ENCODE measurements at regions not wholly inside any gene's neighbourhood (a gene's known extent, or its start where the extent isn't known, plus 50 kb on each side); places are given as distances from the start of the nearest gene placed in this dataset.
"Not testable (repeated sequence)": the region's sequence is repeated elsewhere in the genome, so short reads cannot be mapped to it uniquely, and the experiment has no call there.

DNA sequence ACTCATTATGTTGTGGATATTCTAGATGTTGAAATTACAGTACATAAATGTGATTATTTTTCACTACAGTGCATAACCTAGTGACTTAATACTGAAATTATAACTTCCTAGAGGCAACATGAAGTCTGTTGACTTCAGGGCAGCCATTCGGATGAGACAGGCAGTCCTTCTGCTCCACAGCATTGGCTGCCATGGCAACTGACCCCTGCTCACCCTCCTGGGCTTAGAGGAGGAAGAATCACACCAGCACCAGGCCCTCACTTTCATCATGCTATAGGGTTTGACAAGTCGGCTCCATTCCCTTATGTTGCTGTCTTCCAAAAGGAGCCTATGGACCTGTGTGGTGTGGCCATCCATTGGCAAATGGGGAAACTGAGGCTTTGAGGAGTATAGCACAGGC lies 233.5 kb upstream of the TMEM132C start:
- no peak for DNase-seq (ENCODE audit: low read depth in 2 of 2)

DNA sequence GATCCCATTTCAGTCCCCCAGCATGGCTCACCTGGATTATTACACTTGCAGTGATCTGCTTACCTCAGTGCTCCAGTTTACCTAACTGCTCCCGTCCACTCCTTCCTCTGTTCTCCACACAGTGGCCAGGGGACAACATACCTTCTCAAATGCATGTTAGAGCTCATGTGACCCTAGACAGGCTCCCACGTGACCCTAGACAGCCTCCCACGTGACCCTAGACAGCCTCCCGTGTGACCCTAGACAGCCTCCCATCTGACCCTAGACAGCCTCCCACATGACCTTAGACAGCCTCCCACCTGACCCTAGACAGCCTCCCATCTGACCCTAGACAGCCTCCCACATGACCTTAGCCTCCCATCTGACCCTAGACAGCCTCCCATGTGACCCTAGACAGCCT lies 226.0 kb upstream of the TMEM132C start:
- DNase-seq (ENCODE audit: low read depth in 2 of 2), result no peak

- not testable (repeated sequence) for DNase-seq (ENCODE audit: low read depth in 2 of 2)
These were observed 224.7 kb upstream of the TMEM132C start for GRCh38 chr12:128042283-128042682.

GRCh38 chr12:128042825-128043224 lies 224.1 kb upstream of the TMEM132C start:
- no peak for DNase-seq (ENCODE audit: low read depth in 2 of 2)

GRCh38 chr12:128043317-128043716 lies 223.7 kb upstream of the TMEM132C start:
- DNase-seq (ENCODE audit: low read depth in 2 of 2), result no peak

- no peak for DNase-seq (ENCODE audit: low read depth in 2 of 2)
These were observed 219.5 kb upstream of the TMEM132C start for GRCh38 chr12:128047266-128048060.

DNA sequence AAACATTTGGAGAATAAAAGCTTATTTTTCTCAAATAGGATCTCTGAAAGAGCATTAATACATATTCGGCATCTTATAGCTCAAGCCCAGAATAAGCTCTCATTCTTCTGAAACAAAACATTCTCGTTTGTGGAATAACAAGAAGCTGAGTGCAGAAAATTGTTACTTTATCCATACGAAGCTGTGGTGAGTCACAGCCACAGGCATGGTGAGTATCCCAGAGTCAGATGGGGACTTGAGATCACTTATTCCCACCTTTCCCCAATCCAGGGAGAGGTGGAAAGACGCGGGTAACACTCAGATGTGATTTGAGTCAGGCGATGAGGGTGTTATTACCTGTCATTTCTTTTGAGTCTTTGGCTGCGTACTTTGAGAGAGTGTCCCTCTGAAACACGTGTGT lies 214.6 kb upstream of the TMEM132C start:
- no peak for DNase-seq (ENCODE audit: low read depth in 2 of 2)

DNA sequence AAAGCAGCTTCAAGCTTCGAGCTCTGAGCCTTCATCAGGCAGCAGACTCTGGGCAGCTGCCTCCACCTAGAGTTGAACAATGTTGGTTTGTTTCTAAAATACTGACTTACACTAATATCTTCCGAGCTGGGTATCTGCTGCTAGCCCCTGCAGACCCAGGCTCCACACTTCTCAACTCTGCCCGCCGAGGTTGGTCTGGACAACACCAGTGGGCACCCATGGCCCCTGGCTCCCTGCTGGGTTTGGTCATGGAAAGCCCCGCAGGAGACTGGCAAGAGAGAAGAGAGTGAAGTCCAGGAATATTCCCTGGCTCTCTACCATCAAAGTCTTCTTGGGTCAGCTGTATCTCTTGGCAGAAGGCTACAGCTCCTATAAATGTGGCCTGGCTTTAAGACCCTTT lies 214.2 kb upstream of the TMEM132C start:
- DNase-seq (ENCODE audit: low read depth in 2 of 2), result no peak

- no peak for DNase-seq (ENCODE audit: low read depth in 2 of 2)
These were observed 211.4 kb upstream of the TMEM132C start for GRCh38 chr12:128055567-128055966.

GRCh38 chr12:128056136-128056801 lies 210.7 kb upstream of the TMEM132C start:
- no peak for DNase-seq (ENCODE audit: low read depth in 2 of 2)

DNA sequence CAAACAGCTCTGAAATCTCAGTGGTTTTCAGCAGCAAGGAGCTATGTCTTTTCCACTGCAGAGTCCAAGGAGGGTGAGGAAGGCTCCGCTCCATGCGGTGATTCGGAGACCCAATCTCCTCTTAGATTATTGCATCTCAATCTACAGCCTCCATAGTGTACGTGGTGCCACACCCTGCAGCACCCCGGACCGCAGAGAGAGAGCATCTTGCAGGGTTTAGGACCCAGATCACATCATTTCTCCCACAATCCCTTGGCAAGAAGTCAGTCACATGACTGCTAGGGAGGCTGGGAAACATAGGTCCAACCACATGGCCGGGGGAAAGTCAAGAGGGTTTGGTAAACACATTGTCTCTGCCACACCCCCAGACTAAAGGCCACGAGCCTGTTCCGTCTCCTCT lies 209.4 kb upstream of the TMEM132C start:
- DNase-seq (ENCODE audit: low read depth in 2 of 2), result no peak

DNA sequence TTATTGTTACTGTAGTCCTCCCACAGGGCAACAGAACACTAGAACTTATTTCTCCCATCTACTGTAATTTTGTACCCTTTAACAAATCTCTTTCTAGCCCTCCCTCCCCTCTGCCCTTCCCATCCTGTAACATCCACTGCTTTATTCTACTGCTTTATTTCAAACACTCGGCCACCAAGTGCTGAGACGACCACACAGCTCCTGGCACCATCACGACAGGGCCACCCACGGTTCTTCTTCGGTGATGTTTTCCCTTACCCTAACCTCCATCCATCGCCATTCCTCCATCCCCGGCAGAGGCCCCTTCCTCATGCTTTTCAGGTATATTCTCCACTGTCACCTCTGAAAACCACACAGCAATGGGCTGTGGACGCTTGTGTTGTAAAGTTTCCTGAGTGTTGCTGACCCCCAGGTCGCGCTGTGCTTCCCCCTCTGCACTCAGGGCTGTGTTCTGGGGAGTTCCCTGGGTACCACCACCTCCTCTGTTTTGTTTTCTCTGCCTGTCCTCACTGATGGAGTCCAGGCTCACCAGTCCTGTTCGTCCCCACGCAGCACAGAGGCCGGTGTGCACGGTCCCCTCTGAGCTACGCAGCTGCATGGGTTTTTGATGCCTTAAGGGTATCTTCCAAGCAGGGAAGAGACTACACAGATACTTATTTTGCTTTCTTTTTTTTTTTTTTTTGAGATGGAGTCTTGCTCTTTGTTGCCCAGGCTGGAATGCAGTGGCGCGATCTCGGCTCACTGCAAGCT lies 207.2 kb upstream of the TMEM132C start:
- no peak for DNase-seq (ENCODE audit: low read depth in 2 of 2)

GRCh38 chr12:128068211-128068610 lies 198.8 kb upstream of the TMEM132C start:
- no peak for DNase-seq (ENCODE audit: low read depth in 2 of 2)

DNA sequence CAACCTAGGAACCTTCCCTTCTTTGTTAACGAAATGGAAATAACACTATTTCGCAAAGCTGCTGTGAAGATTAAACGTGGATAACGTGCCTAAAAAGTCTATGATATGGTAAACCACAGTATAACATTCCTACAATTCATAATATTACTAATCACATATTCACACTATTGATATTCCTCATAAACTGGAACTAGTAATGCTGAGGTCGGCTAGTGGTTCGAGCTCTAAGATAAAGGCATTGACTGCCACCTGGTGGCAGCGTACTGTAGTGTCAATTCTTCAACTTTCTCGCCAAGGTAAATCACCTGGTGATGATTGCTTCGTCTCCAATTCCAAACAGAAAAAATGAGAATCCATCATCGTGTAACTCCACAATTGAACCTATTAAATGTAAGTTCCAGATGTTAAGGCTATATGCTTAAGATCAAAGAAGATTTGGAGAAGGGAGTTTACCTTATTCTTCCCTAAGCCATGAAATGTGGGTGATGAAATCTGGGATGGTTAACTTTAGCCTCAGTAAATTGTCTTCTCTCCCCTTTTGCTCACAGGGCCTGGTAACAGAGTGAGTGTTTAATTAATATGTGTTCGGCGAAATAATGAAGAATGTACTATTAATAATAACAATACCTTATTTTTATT lies 197.5 kb upstream of the TMEM132C start:
- peak; percentile 2 to 49 for DNase-seq (ENCODE audit: low read depth in 2 of 2)

- no peak for DNase-seq (ENCODE audit: low read depth in 2 of 2)
These were observed 193.0 kb upstream of the TMEM132C start for GRCh38 chr12:128073937-128074336.

- DNase-seq (ENCODE audit: low read depth in 2 of 2), result no peak
These were observed 191.6 kb upstream of the TMEM132C start for GRCh38 chr12:128075332-128075731.

- no peak for DNase-seq (ENCODE audit: low read depth in 2 of 2)
These were observed 190.8 kb upstream of the TMEM132C start for GRCh38 chr12:128076188-128076587.

- no peak for DNase-seq (ENCODE audit: low read depth in 2 of 2)
These were observed 189.6 kb upstream of the TMEM132C start for GRCh38 chr12:128077211-128077916.

- no peak for DNase-seq (ENCODE audit: low read depth in 2 of 2)
These were observed 189.1 kb upstream of the TMEM132C start for GRCh38 chr12:128077917-128078298.

DNA sequence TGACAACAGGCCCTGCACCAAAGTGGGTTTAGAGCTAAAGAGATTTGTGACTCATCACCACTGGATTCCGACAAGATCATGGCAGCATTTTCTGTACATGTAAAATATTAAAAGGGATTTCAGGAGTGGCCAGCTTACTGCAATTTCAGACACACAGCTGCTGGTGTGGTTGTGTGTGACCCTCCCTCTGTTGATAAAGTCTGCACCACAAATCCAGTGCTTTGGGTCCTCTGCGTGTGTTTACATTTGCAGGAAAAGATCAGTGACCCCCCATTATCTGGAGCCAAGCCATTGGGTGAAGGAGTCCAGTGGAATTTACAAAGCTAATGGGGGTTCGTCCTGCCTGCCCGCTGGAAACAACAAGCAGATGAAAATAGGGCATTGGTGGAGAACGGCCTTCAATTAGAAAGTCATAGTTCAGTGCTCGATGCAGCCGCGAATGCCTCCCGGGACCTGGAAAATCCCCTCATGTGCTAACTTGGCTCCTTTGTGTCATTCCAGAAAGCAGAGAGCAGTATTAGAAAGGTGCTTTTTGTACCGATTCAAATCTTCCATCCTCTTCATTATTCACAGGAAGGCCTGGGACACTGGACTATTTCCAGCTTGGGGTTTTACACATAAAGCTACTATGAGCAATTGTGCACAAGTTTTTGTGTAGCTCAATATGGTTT lies 188.5 kb upstream of the TMEM132C start:
- no peak for DNase-seq (ENCODE audit: low read depth in 2 of 2)

GRCh38 chr12:128079446-128079845 lies 187.5 kb upstream of the TMEM132C start:
- DNase-seq (ENCODE audit: low read depth in 2 of 2), result no peak
